ENCODE measurements at regions not wholly inside any gene's neighbourhood (a gene's known extent, or its start where the extent isn't known, plus 50 kb on each side); places are given as distances from the start of the nearest gene placed in this dataset.

DNA sequence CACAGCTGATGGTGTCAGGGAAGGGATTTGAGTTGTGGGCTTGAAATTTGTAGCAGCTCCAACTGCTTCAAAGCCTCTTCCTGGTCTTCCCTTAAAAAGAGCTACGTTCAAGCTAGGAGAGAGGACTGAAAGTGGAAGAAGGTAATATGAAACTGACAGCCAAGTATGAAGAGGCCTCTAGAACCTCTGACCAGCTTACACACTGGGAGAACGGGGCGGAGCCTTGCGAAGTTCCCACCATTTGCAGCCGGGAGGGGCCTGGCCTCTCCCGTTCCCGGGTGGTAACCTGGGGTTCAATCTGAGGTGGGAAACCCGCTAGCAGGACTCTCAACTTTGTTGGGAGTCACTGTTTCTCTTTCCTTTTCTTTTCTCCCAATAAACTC, 97.8 kb upstream of the PDE10A start:
- no peak overlapping the region for H3K4me3 ChIP-seq (ENCODE audit: low read depth, low read length)
- no peak for DNase-seq (ENCODE audit: low read depth)
- no peak for TF ChIP-seq CTCF (IDR thresholded peaks at IDR 0.05; ENCODE audit: low read depth, low read length, missing control alignments)

DNA sequence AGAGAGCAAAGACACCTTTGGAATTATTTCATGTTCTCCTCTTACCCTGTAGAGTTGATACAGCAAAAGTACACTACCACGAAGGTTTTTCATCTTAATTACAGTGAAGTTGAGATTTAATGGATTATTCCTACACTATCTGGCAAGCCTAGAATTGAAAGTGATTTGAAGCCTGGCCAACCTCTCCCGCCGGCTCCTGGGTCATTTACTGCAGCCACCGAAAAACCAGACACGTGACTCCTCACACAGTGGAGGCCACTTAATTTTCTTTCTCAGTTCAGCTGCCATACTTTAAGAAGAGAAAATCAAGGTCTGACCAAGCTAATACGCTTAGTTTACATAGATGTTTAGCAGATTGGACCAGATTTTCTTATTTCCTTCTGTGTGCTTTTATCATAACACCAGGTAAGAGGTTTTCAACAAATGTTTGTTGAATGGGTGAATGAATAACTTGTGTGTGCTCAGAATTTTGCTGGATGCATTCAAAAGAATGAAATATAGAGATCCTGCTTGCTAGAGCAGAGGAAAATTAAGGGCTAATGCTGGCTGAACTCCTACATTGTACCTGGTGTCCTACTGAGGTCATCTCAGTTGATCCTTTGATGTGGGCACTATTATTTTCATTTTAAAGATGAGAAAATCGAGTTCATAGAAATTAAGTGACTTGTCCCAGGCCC, 97.2 kb upstream of the PDE10A start:
- no peak for TF ChIP-seq CTCF (IDR thresholded peaks at IDR 0.05; ENCODE audit: low read depth, low read length, missing control alignments)
- no peak overlapping the region for H3K4me3 ChIP-seq (ENCODE audit: low read depth, low read length)
- DNase-seq (ENCODE audit: low read depth): no peak

GRCh38 chr6:165758441-165758840, 95.4 kb upstream of the PDE10A start:
- H3K4me3 ChIP-seq (ENCODE audit: low read depth, low read length): no peak overlapping the region
- no peak for TF ChIP-seq CTCF (IDR thresholded peaks at IDR 0.05; ENCODE audit: low read depth, low read length, missing control alignments)
- DNase-seq (ENCODE audit: low read depth): no peak

DNA sequence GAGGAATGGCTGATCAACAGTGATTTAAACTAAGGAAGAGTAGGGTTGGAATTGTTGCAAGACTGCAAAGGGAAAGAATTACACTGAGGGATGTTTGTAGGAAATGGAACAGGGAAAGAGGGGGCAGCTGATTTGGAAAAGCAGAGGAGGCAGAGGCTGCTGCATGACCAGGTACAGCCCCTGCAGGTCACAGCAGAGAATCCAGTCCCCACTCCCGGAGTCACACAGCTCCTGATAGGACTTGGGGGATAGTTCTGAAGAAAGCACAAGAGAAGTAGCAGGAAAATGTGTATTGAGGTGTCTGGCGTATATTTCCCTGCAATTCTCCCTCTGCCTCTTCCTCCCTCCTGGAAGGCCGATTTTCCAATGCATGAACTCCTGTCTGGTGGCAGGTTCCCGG, 92.5 kb upstream of the PDE10A start:
- DNase-seq (ENCODE audit: low read depth): no peak
- no peak overlapping the region for H3K4me3 ChIP-seq (ENCODE audit: low read depth, low read length)
- no peak for TF ChIP-seq CTCF (IDR thresholded peaks at IDR 0.05; ENCODE audit: low read depth, low read length, missing control alignments)

GRCh38 chr6:165753506-165753905, 90.5 kb upstream of the PDE10A start:
- DNase-seq (ENCODE audit: low read depth): no peak
- H3K4me3 ChIP-seq (ENCODE audit: low read depth, low read length): no peak overlapping the region
- TF ChIP-seq CTCF (IDR thresholded peaks at IDR 0.05; ENCODE audit: low read depth, low read length, missing control alignments): no peak

GRCh38 chr6:165752451-165752850, 89.4 kb upstream of the PDE10A start:
- no peak overlapping the region for H3K4me3 ChIP-seq (ENCODE audit: low read depth, low read length)
- no peak for TF ChIP-seq CTCF (IDR thresholded peaks at IDR 0.05; ENCODE audit: low read depth, low read length, missing control alignments)
- no peak for DNase-seq (ENCODE audit: low read depth)

GRCh38 chr6:165751486-165751885, 88.4 kb upstream of the PDE10A start:
- no peak for DNase-seq (ENCODE audit: low read depth)
- no peak overlapping the region for H3K4me3 ChIP-seq (ENCODE audit: low read depth, low read length)
- no peak for TF ChIP-seq CTCF (IDR thresholded peaks at IDR 0.05; ENCODE audit: low read depth, low read length, missing control alignments)

All from GM12864 (cell line).